Tibial nerve (tissue), 3 donors: ENCODE measurements at regions not wholly inside any gene's neighbourhood (a gene's known extent, or its start where the extent isn't known, plus 50 kb on each side); places are given as distances from the start of the nearest gene placed in this dataset.

ENCODE experiments used
- POLR2A ChIP-seq, 2 donors: fragments of 450-650 bp; IDR thresholded peaks; one replicate each; pipeline ENCODE4 v1.6.1; 2017; ENCODE audit warnings: antibody characterized with exemption in 2 of 2, mild to moderate bottlenecking in 2 of 2, moderate library complexity in 2 of 2
- TF ChIP-seq, protein P1 (sequence below), 5 experiments: fragments of 200-600 bp in 3 of 5; fragments of 450-650 bp in 2 of 5; sonication (generic) in 3 of 5; IDR thresholded peaks; one replicate each; pipeline ENCODE4 v1.5.1; 2016 to 2019; ENCODE audit warnings: antibody characterized with exemption in 5 of 5, mild to moderate bottlenecking in 3 of 5, moderate library complexity in 2 of 5

GRCh38 chr13:80547885-80548825, 207.2 kb upstream of the SPRY2 start:
- no peak for TF ChIP-seq POLR2A (IDR thresholded peaks at IDR 0.05)
- TF ChIP-seq, protein P1, sequence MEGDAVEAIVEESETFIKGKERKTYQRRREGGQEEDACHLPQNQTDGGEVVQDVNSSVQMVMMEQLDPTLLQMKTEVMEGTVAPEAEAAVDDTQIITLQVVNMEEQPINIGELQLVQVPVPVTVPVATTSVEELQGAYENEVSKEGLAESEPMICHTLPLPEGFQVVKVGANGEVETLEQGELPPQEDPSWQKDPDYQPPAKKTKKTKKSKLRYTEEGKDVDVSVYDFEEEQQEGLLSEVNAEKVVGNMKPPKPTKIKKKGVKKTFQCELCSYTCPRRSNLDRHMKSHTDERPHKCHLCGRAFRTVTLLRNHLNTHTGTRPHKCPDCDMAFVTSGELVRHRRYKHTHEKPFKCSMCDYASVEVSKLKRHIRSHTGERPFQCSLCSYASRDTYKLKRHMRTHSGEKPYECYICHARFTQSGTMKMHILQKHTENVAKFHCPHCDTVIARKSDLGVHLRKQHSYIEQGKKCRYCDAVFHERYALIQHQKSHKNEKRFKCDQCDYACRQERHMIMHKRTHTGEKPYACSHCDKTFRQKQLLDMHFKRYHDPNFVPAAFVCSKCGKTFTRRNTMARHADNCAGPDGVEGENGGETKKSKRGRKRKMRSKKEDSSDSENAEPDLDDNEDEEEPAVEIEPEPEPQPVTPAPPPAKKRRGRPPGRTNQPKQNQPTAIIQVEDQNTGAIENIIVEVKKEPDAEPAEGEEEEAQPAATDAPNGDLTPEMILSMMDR (IDR thresholded peaks at IDR 0.05) = no peak
